ENCODE measurements at regions not wholly inside any gene's neighbourhood (a gene's known extent, or its start where the extent isn't known, plus 50 kb on each side); places are given as distances from the start of the nearest gene placed in this dataset.

GRCh38 chr6:97639702-97640101, 356.7 kb upstream of the MMS22L start:
- no peak for TF ChIP-seq EZH2 (IDR thresholded peaks at IDR 0.05; ENCODE audit: insufficient read depth, poor library complexity, severe bottlenecking)
- TF ChIP-seq EZH2phosphoT487 (IDR thresholded peaks at IDR 0.05; ENCODE audit: insufficient read depth, low read depth) = no peak

Measured in GM23248 (cell line).